Left ventricle myocardium inferior (tissue), 1 donor: ENCODE measurements at regions not wholly inside any gene's neighbourhood (a gene's known extent, or its start where the extent isn't known, plus 50 kb on each side); places are given as distances from the start of the nearest gene placed in this dataset.
A peak's percentile ranks its signal among the peaks of the same experiment; 100 is the strongest.

Source experiments
- DNase-seq: peaks from one replicate; pipeline ENCODE4 v3.0.0-alpha.2; 2020
- H3K27ac ChIP-seq: fragments of 200-600 bp; replicated peaks from 2 replicates; pipeline ENCODE4 v1.8.0; 2021
- H3K27me3 ChIP-seq: fragments of 200-600 bp; 2 replicates; pipeline ENCODE4 v1.8.0; 2021; ENCODE audit warnings: low read depth
- H3K36me3 ChIP-seq: fragments of 200-600 bp; 2 replicates; pipeline ENCODE4 v1.8.0; 2021
- H3K4me1 ChIP-seq: fragments of 200-600 bp; 2 replicates; pipeline ENCODE4 v1.8.0; 2021
- H3K4me3 ChIP-seq: fragments of 200-600 bp; 2 replicates; pipeline ENCODE4 v1.8.0; 2021; ENCODE audit warnings: mild to moderate bottlenecking, moderate library complexity
- H3K9me3 ChIP-seq: fragments of 200-600 bp; replicated peaks from 2 replicates; pipeline ENCODE4 v1.8.0; 2021
- intact Hi-C: fragments of 100-400 bp; cut with micrococcal nuclease; formaldehyde crosslinking; loops from one replicate; pipeline ENCODE4 v1.11.0; 2022
- TF ChIP-seq, protein P1 (sequence below): fragments of 200-600 bp; IDR thresholded peaks from 2 replicates; pipeline ENCODE4 v1.8.0; 2021; ENCODE audit warnings: antibody characterized with exemption, mild to moderate bottlenecking, borderline replicate concordance
- donor health status: DM: no; HTN: yes; CAD: no; lungs with severe emphysema.

GRCh38 chr3:69649120-69650065, 89.9 kb upstream of the MITF start:
- Histone ChIP-seq H3K4me3 (peak overlapping the region; percentile 30), H3K9me3 (no peaks in the 10 kb centered on the region), H3K27me3 (no peaks in the 10 kb centered on the region), H3K27ac (peak overlapping the region; percentile 4), H3K36me3 (no peaks in the 10 kb centered on the region), H3K4me1 (peaks cover 36% of the 10 kb centered on the region)
- intact Hi-C loops, result no loop called here
- TF ChIP-seq, protein P1, sequence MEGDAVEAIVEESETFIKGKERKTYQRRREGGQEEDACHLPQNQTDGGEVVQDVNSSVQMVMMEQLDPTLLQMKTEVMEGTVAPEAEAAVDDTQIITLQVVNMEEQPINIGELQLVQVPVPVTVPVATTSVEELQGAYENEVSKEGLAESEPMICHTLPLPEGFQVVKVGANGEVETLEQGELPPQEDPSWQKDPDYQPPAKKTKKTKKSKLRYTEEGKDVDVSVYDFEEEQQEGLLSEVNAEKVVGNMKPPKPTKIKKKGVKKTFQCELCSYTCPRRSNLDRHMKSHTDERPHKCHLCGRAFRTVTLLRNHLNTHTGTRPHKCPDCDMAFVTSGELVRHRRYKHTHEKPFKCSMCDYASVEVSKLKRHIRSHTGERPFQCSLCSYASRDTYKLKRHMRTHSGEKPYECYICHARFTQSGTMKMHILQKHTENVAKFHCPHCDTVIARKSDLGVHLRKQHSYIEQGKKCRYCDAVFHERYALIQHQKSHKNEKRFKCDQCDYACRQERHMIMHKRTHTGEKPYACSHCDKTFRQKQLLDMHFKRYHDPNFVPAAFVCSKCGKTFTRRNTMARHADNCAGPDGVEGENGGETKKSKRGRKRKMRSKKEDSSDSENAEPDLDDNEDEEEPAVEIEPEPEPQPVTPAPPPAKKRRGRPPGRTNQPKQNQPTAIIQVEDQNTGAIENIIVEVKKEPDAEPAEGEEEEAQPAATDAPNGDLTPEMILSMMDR, result no peak
- no peak for DNase-seq

- intact Hi-C loops, result no loop called here
These were observed 91.1 kb upstream of the MITF start for GRCh38 chr3:69648126-69648525.

GRCh38 chr3:69647511-69648110, 91.7 kb upstream of the MITF start:
- Histone ChIP-seq H3K4me1 (peaks cover 41% of the 10 kb centered on the region), H3K36me3 (no peaks in the 10 kb centered on the region), H3K9me3 (no peaks in the 10 kb centered on the region), H3K27me3 (no peaks in the 10 kb centered on the region), H3K27ac (no peak overlapping the region), H3K4me3 (no peak overlapping the region)
- no peak for DNase-seq
- intact Hi-C loops, result no loop called here
- TF ChIP-seq, protein P1, result no peak

More at GRCh38 chr3:69648126-69648525, 91.1 kb upstream of the MITF start:
- H3K9me3 ChIP-seq, result no peaks in the 10 kb centered on the region
- H3K4me3 ChIP-seq, result no peak overlapping the region
- TF ChIP-seq, protein P1, result no peak
- H3K27me3 ChIP-seq, result no peaks in the 10 kb centered on the region
- no peaks in the 10 kb centered on the region for H3K36me3 ChIP-seq
- DNase-seq, result no peak
- H3K27ac ChIP-seq, result no peak overlapping the region
- peaks cover 36% of the 10 kb centered on the region for H3K4me1 ChIP-seq

DNA sequence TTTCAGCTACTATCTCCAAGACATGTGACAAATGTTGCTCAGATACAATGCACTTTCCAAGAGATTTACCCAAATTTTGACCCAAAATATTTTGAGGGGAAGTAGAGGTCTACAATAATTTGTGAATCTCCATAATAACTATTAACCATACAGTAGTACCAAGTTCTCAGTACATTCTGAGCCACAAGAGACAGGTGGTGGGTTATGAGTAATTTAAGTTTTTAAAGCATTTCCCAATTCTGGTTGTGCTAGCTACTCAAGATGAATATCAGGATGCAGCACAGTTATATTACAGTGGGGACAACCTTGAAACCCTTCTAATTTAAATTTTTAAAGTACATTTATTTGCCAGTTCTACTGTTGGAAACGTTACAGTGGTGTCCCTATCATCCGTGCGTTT, 92.2 kb upstream of the MITF start:
- Histone ChIP-seq H3K4me3 (no peak overlapping the region), H3K9me3 (no peaks in the 10 kb centered on the region), H3K27me3 (no peaks in the 10 kb centered on the region), H3K4me1 (peaks cover 46% of the 10 kb centered on the region), H3K36me3 (no peaks in the 10 kb centered on the region), H3K27ac (no peak overlapping the region)
- DNase-seq, result no peak
- TF ChIP-seq, protein P1, result no peak
- intact Hi-C loops, result no loop called here

DNA sequence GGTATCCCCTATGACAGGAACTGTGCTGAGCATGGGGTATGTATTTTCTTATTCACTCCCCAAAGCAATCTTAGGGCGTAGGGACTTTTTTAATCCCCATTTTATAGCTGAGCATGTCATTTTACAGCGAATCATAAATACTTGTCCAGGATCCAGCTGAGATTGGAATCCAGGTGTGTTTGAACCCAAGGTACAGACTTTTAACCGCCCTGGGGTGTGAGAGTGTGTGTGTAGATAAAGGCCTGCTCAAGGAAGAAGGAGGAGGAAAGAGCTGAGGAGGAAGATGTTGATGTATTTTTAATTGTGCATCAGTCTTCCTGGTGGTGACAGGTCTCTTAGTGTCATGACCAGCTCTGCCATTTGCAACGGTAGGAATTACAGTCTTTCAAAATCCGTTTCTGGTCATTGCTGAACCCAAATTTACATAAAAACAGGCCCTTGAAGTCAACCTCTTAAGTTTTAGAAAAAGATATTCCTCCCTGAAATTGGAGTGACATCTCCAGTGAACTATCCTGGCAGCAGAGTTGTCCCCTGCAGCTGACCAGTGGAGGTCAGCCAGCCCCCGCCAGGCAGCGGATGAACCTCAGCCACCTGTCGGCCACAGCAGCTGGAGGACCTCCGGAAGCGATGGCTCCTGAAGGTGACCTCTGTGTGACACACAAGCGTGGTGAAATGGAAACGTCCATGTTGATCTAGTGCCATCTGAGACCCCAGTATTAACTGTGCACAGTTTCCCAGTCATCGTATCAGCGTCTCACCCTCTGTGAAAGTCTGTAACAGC, 92.8 kb upstream of the MITF start:
- Histone ChIP-seq H3K27me3 (no peaks in the 10 kb centered on the region), H3K4me3 (no peak overlapping the region), H3K4me1 (peaks cover 46% of the 10 kb centered on the region), H3K36me3 (no peaks in the 10 kb centered on the region), H3K27ac (no peak overlapping the region), H3K9me3 (no peaks in the 10 kb centered on the region)
- TF ChIP-seq, protein P1, result no peak
- DNase-seq, result no peak
- intact Hi-C loops, result no loop called here
